Ovary (tissue), 7 donors: ENCODE measurements at regions not wholly inside any gene's neighbourhood (a gene's known extent, or its start where the extent isn't known, plus 50 kb on each side); places are given as distances from the start of the nearest gene placed in this dataset.

Source experiments
- DNase-seq, 5 donors: peaks; one replicate each; pipeline ENCODE4 v3.0.0-alpha.2; 2019 to 2020
- H3K27ac ChIP-seq, 2 donors: fragments of 200-600 bp; one replicate each; pipeline versions ENCODE4 v1.5.1 to v1.8.0; 2019 to 2022
- H3K27me3 ChIP-seq: fragments of 200-600 bp; one replicate; pipeline ENCODE4 v1.8.0; 2022
- H3K36me3 ChIP-seq: fragments of 200-600 bp; sonication (generic); one replicate; pipeline ENCODE4 v1.5.1; 2019
- H3K4me1 ChIP-seq: one replicate; pipeline ENCODE4 v1.8.1; 2013; ENCODE audit warnings: mild to moderate bottlenecking, moderate library complexity; ENCODE audit not compliant: insufficient read depth
- H3K4me3 ChIP-seq: fragments of 200-600 bp; sonication (generic); one replicate; pipeline ENCODE4 v1.5.1; 2017
- H3K9me3 ChIP-seq, 2 donors: fragments of 200-600 bp in 1 of 2; sonication (generic) in 1 of 2; one replicate each; pipeline versions ENCODE4 v1.5.1 to v1.8.1; 2013 to 2019; ENCODE audit warnings: mild to moderate bottlenecking in 1 of 2, moderate library complexity in 1 of 2
- CTCF ChIP-seq, 3 donors: fragments of 450-650 bp in 2 of 3; fragments of 200-600 bp in 1 of 3; IDR thresholded peaks; one replicate each; pipeline versions ENCODE4 v1.5.1 to v1.8.0; 2016 to 2022; ENCODE audit warnings: antibody characterized with exemption in 3 of 3, mild to moderate bottlenecking in 1 of 3
- EP300 ChIP-seq: sonication (generic); formaldehyde crosslinking; IDR thresholded peaks from one replicate; pipeline ENCODE4 v1.6.1; 2017; ENCODE audit warnings: antibody characterized with exemption
- POLR2A ChIP-seq: fragments of 450-650 bp; IDR thresholded peaks from one replicate; pipeline ENCODE4 v1.6.1; 2017; ENCODE audit warnings: antibody characterized with exemption, mild to moderate bottlenecking, moderate library complexity
- WGBS, 3 donors: extraction: QIAGEN DNeasy Blood & Tissue Kit in 1 of 3; methylation state at CpG; one replicate each; pipeline versions ENCODE4 v1.1.5 to v1.1.7; 2013 to 2017; 5-methylcytosine and 5-hydroxymethylcytosine counted together
- intact Hi-C, 4 donors: fragments of 100-400 bp; cut with DNase I; formaldehyde crosslinking; loops; one replicate each; pipeline versions ENCODE4 v1.11.0 to v1.15.1; 2022 to 2023
- donor health status: DM: no; HTN: no; CAD: no; lungs with moderate emphysema.
- donor health status: DM: no; HTN: no; CAD: no.
- donor health status: Bipolar disorder and iron deficiency.
- donor health status: DM: no; HTN: no; CAD: no.
- donor health status: DM: yes; HTN: yes; CAD: no.

GRCh38 chr10:21202776-21203462 lies 305.8 kb upstream of the NEBL start:
- Histone ChIP-seq H3K4me1 (no peaks in the 10 kb centered on the region), H3K27ac (no peak overlapping the region), H3K36me3 (no peaks in the 10 kb centered on the region), H3K27me3 (no peaks in the 10 kb centered on the region), H3K4me3 (no peak overlapping the region), H3K9me3 (peaks cover 0 to 2% of the 10 kb centered on the region in 2 donors)
- no peak for DNase-seq
- TF ChIP-seq CTCF (IDR thresholded peaks at IDR 0.05) (no peak), EP300 (no peak), POLR2A (no peak)
- intact Hi-C loops, result no loop called here
- 27 to 32% (median 28%) methylated on average over 5 of the region's 5 CpGs for WGBS, 3 donors

DNA sequence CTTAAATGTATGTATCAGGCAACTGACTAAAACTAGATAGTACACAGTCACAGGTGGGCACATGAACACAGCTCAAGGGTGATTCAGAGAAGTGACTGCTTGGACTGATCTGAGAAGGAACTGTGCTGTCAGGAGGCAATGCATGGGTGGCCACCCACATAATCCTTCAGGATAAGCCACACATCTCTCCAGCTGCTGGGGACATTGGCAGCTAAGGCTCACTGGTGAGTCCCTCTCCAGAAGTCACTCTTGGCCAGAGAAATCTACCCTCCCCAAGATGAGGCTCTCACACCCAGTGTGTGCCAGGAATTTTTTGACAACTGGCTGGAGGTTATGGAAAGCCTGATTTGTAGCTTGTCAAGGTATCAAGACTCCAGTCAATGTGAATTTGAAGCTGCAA lies 302.4 kb upstream of the NEBL start:
- H3K9me3 ChIP-seq, result peaks cover 0 to 4% of the 10 kb centered on the region in 2 donors
- TF ChIP-seq CTCF (IDR thresholded peaks at IDR 0.05), result no peak
- no peak for TF ChIP-seq EP300
- TF ChIP-seq POLR2A, result no peak
- H3K27me3 ChIP-seq, result no peaks in the 10 kb centered on the region
- H3K4me3 ChIP-seq, result no peak overlapping the region
- H3K27ac ChIP-seq, result no peak overlapping the region
- intact Hi-C loops, result no loop called here
- DNase-seq, result no peak
- no peaks in the 10 kb centered on the region for H3K4me1 ChIP-seq
- no peaks in the 10 kb centered on the region for H3K36me3 ChIP-seq

GRCh38 chr10:21197838-21198237 lies 300.7 kb upstream of the NEBL start:
- H3K9me3 ChIP-seq, result peaks cover 0 to 4% of the 10 kb centered on the region in 2 donors
- H3K4me1 ChIP-seq, result no peaks in the 10 kb centered on the region
- no peaks in the 10 kb centered on the region for H3K36me3 ChIP-seq
- WGBS, 3 donors, result 91 to 98% (median 95%) methylated on average over 3 of the region's 3 CpGs
- no peaks in the 10 kb centered on the region for H3K27me3 ChIP-seq
- H3K27ac ChIP-seq, result no peak overlapping the region
- no peak overlapping the region for H3K4me3 ChIP-seq
- no peak for DNase-seq
- intact Hi-C loops, result no loop called here
- TF ChIP-seq EP300, result no peak
- TF ChIP-seq POLR2A, result no peak
- no peak for TF ChIP-seq CTCF (IDR thresholded peaks at IDR 0.05)

- Histone ChIP-seq H3K4me1 (no peaks in the 10 kb centered on the region), H3K27ac (no peak overlapping the region), H3K4me3 (no peak overlapping the region), H3K27me3 (no peaks in the 10 kb centered on the region), H3K9me3 (peaks cover 0 to 4% of the 10 kb centered on the region in 2 donors), H3K36me3 (no peaks in the 10 kb centered on the region)
- 68 to 78% (median 73%) methylated on average over 5 of the region's 5 CpGs for WGBS, 3 donors
- no peak for DNase-seq
- intact Hi-C loops, result no loop called here
- no peak for TF ChIP-seq POLR2A
Measured at GRCh38 chr10:21196822-21197395, 299.8 kb upstream of the NEBL start.

DNA sequence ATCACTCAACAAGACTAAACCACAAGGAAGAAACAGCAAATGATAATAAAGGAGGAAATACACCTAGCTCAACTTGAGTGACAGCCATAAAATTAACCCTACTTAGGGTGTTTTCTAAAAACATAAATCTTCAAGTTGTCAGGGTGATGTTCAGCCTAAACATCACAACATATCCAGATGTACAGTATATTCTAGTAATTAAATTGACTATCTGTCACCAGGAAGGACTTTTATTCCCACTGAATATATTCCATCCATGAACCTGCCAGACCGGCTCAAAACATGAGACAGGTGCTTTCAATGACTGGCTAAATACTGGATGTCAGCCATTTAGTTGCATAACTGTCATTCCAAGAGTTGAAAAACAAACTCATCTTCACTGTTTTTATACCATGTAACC lies 298.1 kb upstream of the NEBL start:
- Histone ChIP-seq H3K4me3 (no peak overlapping the region), H3K9me3 (peaks cover 0 to 4% of the 10 kb centered on the region in 2 donors), H3K4me1 (no peaks in the 10 kb centered on the region), H3K27me3 (no peaks in the 10 kb centered on the region), H3K36me3 (no peaks in the 10 kb centered on the region), H3K27ac (no peak overlapping the region)
- WGBS, 3 donors, result 5 to 35% (median 25%) methylated on average over 1 of the region's 1 CpG
- DNase-seq, result no peak
- intact Hi-C loops, result no loop called here
- no peak for TF ChIP-seq EP300
- no peak for TF ChIP-seq CTCF (IDR thresholded peaks at IDR 0.05)
- TF ChIP-seq POLR2A, result no peak
